Ishikawa (cell line): ENCODE measurements at regions not wholly inside any gene's neighbourhood (a gene's known extent, or its start where the extent isn't known, plus 50 kb on each side); places are given as distances from the start of the nearest gene placed in this dataset.

Source experiments
- CEBPB ChIP-seq: IDR thresholded peaks from 2 replicates; pipeline ENCODE4 v1.6.1; 2012
- CREB1 ChIP-seq: IDR thresholded peaks from 2 replicates; pipeline ENCODE4 v1.6.1; 2012; ENCODE audit warnings: low read depth
- EGR1 ChIP-seq: IDR thresholded peaks from 2 replicates; pipeline ENCODE4 v1.6.1; 2012
- EP300 ChIP-seq: IDR thresholded peaks from 2 replicates; pipeline ENCODE4 v1.6.1; 2012; ENCODE audit warnings: borderline replicate concordance
- FOXM1 ChIP-seq: IDR thresholded peaks from 2 replicates; pipeline ENCODE4 v1.6.1; 2012; ENCODE audit warnings: low read depth, borderline replicate concordance
- NFIC ChIP-seq: IDR thresholded peaks from 2 replicates; pipeline ENCODE4 v1.6.1; 2012
- RAD21 ChIP-seq: IDR thresholded peaks from 2 replicates; pipeline ENCODE4 v1.6.1; 2012; ENCODE audit warnings: low read depth
- TAF1 ChIP-seq: IDR thresholded peaks from 2 replicates; pipeline ENCODE4 v1.6.1; 2012; ENCODE audit warnings: low read depth, mild to moderate bottlenecking
- TEAD4 ChIP-seq: IDR thresholded peaks from 2 replicates; pipeline ENCODE4 v1.6.1; 2012
- YY1 ChIP-seq: IDR thresholded peaks from 2 replicates; pipeline ENCODE4 v1.6.1; 2012; ENCODE audit warnings: low read depth
- TF ChIP-seq, protein P1 (sequence below): IDR thresholded peaks from 2 replicates; pipeline ENCODE4 v1.6.1; 2012
- TF ChIP-seq, protein P2 (sequence below): IDR thresholded peaks from 2 replicates; pipeline ENCODE4 v1.6.1; 2012; ENCODE audit warnings: low read depth, mild to moderate bottlenecking
- TF ChIP-seq, protein P3 (sequence below): IDR thresholded peaks from 2 replicates; pipeline ENCODE4 v1.6.1; 2012

DNA sequence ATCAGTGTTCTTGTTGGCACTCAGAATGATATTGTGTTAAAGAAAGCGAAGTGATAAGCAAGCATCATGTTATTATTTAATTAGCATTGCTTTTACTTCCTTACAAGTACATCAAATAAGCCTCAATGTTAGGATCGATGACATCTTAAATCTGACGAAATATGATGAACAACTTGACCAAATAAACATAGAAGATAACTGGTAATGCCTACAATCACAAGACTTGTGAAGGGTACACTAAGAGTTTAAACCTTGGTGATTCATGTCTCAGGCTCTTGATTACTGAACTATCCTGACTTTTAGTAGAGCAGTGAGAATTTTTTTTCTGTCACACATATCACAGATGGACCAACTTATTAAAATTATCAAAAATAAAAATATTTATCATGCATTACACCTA, 500.8 kb upstream of the ZEB2 start:
- TF ChIP-seq RAD21 (no peak), TEAD4 (no peak), CEBPB (no peak), TAF1 (no peak), EP300 (no peak), YY1 (no peak), EGR1 (no peak), FOXM1 (no peak), CREB1 (no peak), NFIC (no peak)
- TF ChIP-seq, protein P1, sequence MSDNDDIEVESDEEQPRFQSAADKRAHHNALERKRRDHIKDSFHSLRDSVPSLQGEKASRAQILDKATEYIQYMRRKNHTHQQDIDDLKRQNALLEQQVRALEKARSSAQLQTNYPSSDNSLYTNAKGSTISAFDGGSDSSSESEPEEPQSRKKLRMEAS = no peak
- TF ChIP-seq, protein P2, sequence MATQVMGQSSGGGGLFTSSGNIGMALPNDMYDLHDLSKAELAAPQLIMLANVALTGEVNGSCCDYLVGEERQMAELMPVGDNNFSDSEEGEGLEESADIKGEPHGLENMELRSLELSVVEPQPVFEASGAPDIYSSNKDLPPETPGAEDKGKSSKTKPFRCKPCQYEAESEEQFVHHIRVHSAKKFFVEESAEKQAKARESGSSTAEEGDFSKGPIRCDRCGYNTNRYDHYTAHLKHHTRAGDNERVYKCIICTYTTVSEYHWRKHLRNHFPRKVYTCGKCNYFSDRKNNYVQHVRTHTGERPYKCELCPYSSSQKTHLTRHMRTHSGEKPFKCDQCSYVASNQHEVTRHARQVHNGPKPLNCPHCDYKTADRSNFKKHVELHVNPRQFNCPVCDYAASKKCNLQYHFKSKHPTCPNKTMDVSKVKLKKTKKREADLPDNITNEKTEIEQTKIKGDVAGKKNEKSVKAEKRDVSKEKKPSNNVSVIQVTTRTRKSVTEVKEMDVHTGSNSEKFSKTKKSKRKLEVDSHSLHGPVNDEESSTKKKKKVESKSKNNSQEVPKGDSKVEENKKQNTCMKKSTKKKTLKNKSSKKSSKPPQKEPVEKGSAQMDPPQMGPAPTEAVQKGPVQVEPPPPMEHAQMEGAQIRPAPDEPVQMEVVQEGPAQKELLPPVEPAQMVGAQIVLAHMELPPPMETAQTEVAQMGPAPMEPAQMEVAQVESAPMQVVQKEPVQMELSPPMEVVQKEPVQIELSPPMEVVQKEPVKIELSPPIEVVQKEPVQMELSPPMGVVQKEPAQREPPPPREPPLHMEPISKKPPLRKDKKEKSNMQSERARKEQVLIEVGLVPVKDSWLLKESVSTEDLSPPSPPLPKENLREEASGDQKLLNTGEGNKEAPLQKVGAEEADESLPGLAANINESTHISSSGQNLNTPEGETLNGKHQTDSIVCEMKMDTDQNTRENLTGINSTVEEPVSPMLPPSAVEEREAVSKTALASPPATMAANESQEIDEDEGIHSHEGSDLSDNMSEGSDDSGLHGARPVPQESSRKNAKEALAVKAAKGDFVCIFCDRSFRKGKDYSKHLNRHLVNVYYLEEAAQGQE = no peak
- TF ChIP-seq, protein P3, sequence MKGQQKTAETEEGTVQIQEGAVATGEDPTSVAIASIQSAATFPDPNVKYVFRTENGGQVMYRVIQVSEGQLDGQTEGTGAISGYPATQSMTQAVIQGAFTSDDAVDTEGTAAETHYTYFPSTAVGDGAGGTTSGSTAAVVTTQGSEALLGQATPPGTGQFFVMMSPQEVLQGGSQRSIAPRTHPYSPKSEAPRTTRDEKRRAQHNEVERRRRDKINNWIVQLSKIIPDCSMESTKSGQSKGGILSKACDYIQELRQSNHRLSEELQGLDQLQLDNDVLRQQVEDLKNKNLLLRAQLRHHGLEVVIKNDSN = no peak
